Femur (tissue), 1 donor: ENCODE measurements at regions not wholly inside any gene's neighbourhood (a gene's known extent, or its start where the extent isn't known, plus 50 kb on each side); places are given as distances from the start of the nearest gene placed in this dataset.

Experiments used
- DNase-seq: peaks from one replicate; pipeline ENCODE4 v3.0.0-alpha.2; 2017

- no peak for DNase-seq
Measured at GRCh38 chr2:18172607-18173006, 294.1 kb downstream of the KCNS3 start.

DNA sequence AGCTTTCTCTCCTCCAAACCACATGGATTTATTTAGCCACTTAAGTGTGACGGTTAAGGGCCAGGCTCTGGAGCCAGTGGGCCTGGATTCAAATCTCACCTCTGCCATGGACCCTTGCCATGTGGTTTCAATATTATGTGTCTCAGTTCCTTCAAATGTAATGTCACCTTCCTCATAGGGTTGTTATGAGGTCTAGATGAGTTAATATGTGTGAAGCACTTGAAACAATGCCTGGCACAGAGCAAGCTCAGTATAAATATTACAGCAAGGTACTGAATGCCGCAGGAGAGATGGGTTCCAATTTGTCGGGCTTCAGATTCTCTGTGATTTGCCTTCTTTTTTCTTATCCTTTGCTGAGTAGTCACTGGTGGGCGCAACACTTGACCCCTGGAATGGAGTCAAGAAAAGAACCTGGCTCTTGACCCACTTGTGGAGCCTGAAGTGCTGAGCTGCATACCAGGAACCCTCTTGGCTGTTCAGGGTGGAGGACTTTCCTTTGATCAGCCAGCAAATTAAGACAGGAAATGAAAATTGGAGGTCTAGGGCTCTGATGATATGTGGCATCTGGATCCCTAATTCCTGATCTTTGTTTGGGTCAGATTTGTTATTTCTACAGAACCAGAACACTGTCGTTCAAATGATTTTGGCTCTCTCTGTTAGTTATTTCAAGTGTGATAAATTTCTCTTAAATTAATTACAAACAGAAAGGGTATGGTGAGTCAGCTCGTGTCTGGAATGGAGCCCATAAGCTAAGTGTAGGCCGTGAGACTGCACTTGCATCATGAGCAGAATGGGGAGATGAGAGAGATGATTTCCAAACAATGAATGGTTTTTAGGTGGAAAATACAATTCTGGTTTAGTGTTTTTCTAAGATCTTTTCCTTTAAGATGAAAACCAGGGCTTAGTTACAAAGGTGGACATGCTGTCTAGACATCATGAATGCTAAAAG is 293.0 kb downstream of the KCNS3 start:
- no peak for DNase-seq

DNA sequence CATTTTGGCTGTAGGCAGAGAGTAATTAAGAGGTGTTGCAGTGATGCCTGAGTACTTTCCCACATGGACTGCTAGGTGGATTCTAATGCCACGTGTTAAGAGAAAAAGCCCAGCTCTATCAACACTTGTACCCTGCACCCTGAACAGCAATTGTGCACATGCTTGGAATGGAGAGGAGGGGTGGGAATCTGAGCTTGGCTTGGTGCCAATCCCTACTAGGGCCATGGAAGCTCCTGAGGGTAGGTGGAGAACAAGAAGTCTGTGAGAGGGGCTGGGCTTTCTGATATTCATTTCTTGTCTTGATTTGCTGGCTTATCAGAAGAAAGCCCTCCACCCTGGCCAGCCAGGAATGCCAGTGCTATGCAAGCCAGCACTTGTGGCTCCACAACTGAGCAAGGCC is 292.2 kb downstream of the KCNS3 start:
- no peak for DNase-seq

- no peak for DNase-seq
Measured at GRCh38 chr2:18169893-18170175, 291.4 kb downstream of the KCNS3 start.

GRCh38 chr2:18169121-18169892 is 290.8 kb downstream of the KCNS3 start:
- DNase-seq, result no peak

DNA sequence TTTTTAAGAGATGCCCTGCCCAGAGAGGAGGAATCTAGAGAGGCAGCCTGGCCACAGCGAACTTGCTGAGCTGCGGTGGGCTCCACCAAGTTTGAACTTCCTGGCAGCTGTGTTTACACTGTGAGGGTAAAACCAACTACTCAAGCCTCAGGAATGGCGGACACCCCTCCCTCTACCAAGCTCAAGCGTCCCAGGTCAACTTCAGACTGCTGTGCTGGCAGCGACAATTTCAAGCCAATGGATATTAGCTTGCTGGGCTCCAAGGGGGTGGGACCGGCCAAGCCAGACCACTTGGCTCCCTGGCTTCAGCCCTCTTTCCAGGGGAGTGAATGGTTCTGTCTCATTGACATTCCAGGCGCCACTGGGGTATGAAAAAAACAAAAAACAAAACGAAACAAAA is 289.4 kb downstream of the KCNS3 start:
- DNase-seq, result no peak

DNA sequence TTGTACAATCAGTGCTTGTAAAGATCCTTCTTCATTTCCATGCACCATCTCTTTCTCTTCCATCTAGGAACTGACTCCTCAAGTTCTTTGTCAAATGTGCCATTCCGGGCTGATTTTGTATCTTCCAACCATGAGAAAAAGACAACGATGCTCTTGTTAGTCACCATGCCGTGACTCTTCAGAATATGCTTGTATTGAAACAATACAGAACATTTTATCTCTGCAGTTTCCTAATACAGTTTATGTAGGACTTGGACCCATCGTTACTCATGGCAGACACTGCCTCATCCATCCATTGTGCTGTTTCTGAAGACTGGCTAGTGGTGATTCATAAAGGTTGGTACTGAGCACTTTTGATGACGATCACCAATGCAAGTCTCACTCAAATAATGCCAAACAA is 283.2 kb downstream of the KCNS3 start:
- no peak for DNase-seq

DNA sequence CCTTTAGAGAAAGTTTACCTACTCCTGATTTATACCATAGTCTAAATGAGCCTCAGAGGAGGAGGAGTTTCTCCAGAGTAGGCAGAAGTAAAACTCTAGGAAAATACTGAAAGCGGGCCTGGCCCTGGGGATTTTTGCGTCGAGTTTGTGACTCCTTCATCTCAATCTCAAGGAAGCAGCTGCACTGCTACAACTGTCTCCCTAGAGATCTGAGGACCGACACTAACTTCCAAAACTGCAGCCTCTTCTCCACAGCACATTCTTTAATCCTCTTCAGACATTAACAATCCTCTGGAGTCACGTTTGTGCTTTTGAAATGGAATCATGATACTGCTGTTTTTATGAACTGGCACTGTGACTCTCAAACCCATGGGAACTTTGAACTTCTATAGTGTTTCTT is 281.4 kb downstream of the KCNS3 start:
- no peak for DNase-seq

- DNase-seq, result no peak
Measured at GRCh38 chr2:18156421-18156820, 278.0 kb downstream of the KCNS3 start.

DNA sequence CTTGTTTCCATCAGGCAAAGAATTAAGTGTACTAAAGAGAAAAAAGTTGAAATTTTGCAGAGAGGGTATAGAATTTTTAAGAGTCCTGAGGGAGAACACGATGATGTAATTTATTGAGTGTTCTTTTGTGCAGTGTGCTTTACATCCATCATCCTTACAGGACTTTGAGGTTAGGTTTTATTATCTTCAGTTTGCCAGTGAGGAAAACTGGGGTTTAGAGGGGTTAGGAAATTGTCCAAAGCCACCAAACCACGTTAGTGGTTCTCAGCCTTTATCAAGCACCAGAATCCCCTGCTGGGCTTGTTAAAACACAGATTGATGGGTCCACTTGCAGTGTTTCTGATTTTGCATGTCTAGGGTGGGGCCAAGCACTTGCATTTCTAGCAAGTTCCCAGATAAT is 277.5 kb downstream of the KCNS3 start:
- DNase-seq, result no peak

GRCh38 chr2:18154812-18155211 is 276.3 kb downstream of the KCNS3 start:
- DNase-seq, result no peak

- no peak for DNase-seq
Measured at GRCh38 chr2:18154259-18154658, 275.8 kb downstream of the KCNS3 start.

- DNase-seq, result no peak
Measured at GRCh38 chr2:18153741-18154140, 275.3 kb downstream of the KCNS3 start.

- DNase-seq, result no peak
Measured at GRCh38 chr2:18151237-18151636, 272.8 kb downstream of the KCNS3 start.

- no peak for DNase-seq
Measured at GRCh38 chr2:18149660-18150246, 271.3 kb downstream of the KCNS3 start.

- DNase-seq, result no peak
Measured at GRCh38 chr2:18136881-18137475, 258.5 kb downstream of the KCNS3 start.

GRCh38 chr2:18133310-18133709 is 254.8 kb downstream of the KCNS3 start:
- DNase-seq, result no peak

DNA sequence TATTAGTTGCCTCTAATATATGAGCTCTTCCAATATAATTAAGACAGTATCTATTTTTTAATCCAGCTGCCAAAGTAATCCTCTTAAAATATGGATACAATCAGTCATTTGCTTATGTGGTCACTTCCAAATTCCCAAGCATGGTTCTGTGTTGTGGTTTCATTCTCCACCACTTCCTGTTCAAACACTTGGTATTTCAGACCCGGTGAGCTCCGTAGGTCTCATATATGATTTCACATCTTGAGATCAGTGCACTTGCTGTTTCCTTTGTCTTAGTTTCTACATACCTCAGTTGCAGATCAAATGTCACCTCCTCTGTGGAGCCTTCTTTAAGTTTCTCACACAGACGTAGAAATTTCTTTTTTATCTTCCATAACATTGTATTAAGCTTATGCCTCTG is 254.2 kb downstream of the KCNS3 start:
- no peak for DNase-seq

DNA sequence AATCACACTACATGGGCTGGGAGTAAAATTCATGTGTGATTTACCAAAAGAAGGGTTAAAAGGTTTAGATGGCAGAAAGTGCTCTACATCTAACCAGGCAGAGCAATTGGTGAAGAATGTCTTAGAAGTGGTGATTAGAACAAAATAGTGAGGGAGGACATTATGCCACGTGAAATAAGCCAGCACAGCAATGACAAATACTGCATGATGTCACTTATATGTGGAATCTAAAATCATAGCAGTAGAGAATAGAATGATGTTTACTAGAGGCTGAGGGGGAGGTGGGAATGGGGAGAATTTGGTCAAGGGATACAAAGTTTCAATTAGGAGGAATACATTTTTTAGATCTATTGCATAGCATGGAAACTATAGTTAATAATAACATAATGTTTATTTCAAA is 253.3 kb downstream of the KCNS3 start:
- no peak for DNase-seq

DNA sequence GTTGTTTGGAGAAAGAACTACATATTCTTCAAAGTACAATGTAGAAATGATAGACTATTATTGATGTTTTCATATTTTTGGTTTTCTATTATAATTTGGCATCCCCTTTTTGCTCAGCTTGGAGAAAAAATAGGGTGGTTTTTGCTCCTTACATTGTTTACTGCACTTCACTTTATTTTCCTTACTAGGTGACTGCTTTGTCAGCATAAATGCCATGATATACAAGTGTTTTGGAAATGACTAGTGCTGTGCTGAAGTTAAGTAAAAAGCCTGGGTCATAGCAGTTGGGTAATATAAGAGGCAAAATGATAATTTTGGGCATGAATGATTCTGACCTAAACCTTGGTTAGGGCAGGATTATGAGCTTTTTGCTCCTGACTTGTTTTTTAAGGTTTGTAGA is 250.9 kb downstream of the KCNS3 start:
- no peak for DNase-seq

DNA sequence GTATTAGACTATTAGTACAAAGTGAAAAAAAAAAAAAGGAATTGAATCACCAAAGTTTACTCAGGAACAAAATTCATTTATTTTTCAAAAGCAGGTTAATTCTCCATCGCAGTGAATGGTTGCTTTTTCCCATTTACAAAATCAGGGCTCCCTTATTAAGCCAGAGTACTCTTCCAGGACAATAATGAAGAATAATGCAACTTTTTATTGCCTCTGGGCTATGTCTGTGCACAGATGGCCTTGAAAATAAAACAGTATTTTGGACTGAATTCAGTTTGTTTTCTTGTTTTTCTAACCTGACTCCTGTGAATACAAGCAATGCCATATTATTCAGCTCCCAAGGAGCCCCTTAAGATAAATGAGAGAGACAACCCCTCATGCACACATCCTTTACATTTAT is 246.8 kb downstream of the KCNS3 start:
- DNase-seq, result no peak

DNA sequence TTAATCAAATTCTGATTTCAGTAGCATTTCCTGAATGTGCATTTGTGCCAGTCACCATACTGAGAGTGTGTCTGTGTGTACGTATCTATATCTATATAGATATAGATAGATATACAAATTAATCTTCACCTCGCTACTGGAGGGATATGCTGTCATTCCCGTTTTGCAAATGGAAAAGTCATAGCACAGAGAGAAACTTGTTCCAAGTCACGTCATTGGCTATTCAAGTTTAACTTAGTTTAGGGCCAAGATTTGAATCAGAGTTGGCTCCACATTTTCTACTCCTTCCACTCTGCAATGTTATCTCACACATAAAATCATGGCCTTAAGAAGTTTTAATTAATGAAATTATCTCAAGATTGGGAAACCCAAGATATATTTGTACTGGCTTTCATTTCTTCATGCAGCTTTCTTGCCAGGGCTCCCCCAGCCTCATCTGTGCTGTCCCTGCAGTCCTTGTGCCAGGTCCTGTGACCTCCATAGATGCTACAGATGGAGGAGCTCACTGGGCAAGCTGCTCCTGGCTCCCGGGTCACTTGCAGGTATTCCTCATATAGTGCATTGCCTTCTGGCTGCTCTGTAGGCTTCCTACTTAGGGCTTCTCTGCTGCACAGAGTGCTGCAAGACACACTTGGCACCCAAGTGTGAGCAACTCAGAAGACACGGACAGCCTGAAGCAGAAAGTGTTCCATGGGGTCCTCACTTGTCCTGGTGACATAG is 245.8 kb downstream of the KCNS3 start:
- no peak for DNase-seq

DNA sequence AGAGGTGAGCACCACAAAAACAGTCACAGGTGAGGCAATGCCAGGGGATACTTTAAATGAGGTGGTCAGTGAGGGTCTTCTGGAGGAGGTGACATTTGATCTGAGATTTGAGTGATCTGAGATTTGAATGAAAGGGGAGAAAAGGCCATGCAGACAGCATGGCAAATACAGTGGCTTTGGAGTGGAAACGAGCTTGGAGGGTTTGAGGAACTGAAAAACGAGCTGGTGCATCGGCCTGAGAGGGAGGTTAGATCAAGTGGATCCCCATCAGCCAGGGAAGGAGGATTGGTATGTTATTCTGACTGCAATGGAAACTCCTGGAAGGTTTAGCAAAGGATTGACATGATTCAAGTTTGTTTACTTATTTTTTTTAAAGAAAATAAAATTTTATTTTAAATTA is 245.1 kb downstream of the KCNS3 start:
- no peak for DNase-seq
